ENCODE measurements at regions not wholly inside any gene's neighbourhood (a gene's known extent, or its start where the extent isn't known, plus 50 kb on each side); places are given as distances from the start of the nearest gene placed in this dataset.

DNA sequence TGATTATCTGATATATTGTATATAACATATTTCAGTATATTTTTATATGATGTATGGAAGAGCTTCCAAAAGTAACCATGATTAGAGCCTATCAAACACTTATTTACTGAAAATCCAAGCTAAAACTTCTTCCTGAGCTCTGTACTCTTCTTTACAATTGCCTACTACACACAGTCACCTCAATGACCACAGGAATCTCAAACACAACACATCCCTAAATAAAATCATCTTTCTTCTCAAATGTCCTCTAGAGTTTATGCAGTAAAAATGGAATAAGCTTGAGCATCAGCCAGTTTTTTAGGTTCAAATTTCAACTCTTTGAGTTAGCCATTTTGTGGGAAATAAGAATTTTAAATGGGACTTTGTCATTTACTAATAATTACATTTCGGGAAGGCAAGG lies 102.6 kb upstream of the FNDC3A start:
- Histone ChIP-seq H3K79me2 (ENCODE audit: insufficient read depth) (no peaks in the 10 kb centered on the region), H3K9me2 (no peaks in the 10 kb centered on the region), H4K20me1 (ENCODE audit: insufficient read depth) (no peaks in the 10 kb centered on the region), H3K36me3 (replicated peaks in 1 of 2; ENCODE audit: control insufficient read depth in 1 of 2, insufficient read depth in 2 of 2, low read length in 1 of 2) (no peaks in the 10 kb centered on the region), H3K4me3 (ENCODE audit: low read depth in 2 of 2, low read length in 1 of 2) (no peak overlapping the region), H3K27me3 (ENCODE audit: insufficient read depth) (no peaks in the 10 kb centered on the region), H3K27ac (ENCODE audit: low read depth in 2 of 2, low read length in 1 of 2) (no peak overlapping the region), H2AFZ (ENCODE audit: low read depth) (no peak overlapping the region), H3K4me1 (ENCODE audit: control insufficient read depth in 1 of 2, insufficient read depth in 2 of 2, low read depth in 1 of 2, low read length in 1 of 2) (peaks cover 0 to 5% of the 10 kb centered on the region in 2 experiments; a peak in 1 of 4 replicates), H3K4me2 (no peak overlapping the region), H3F3A (replicated peaks; ENCODE audit: insufficient read depth) (no peaks in the 10 kb centered on the region), H3K9me3 (no peaks in the 10 kb centered on the region), H3K9ac (no peak overlapping the region)
- ChIA-PET CTCF (interaction anchor here (0.8 to 1.4 kb wide), 3 partner anchors 10 to 38 kb away, joined by 3 to 4 read pairs (median 3); no protein-coding TSS in a partner anchor), POLR2A (no interaction called here)
- TF ChIP-seq FOXJ3 (CRISPR knock-in tag; IDR thresholded peaks at IDR 0.05) (no peak), GATA2 (CRISPR knock-in tag; IDR thresholded peaks at IDR 0.05) (no peak), EZH2phosphoT487 (IDR thresholded peaks at IDR 0.05; ENCODE audit: borderline replicate concordance, low read depth) (no peak), IRF3 (IDR thresholded peaks at IDR 0.05; ENCODE audit: low read depth, low read length) (no peak), TCF12 (IDR thresholded peaks at IDR 0.05) (no peak), NFIC (IDR thresholded peaks at IDR 0.05; ENCODE audit: borderline replicate concordance) (no peak), ZBTB33 (IDR thresholded peaks at IDR 0.05; ENCODE audit: borderline replicate concordance, low read depth) (no peak), FOSL2 (IDR thresholded peaks at IDR 0.05; ENCODE audit: borderline replicate concordance, low read depth) (no peak), RAD21 (IDR thresholded peaks at IDR 0.05; ENCODE audit: low read length) (no peak), TAF1 (IDR thresholded peaks at IDR 0.05; ENCODE audit: borderline replicate concordance, low read depth, low read length) (no peak), ELF1 (IDR thresholded peaks at IDR 0.05) (no peak), POLR2AphosphoS5 (IDR thresholded peaks at IDR 0.05; ENCODE audit: low read depth, low read length) (no peak), USF1 (IDR thresholded peaks at IDR 0.05; ENCODE audit: borderline replicate concordance, low read depth) (no peak), YY1 (IDR thresholded peaks at IDR 0.05; ENCODE audit: low read depth) (no peak), REST (IDR thresholded peaks at IDR 0.05; ENCODE audit: low read depth, low read length) (no peak), MAX (IDR thresholded peaks at IDR 0.05; ENCODE audit: low read depth) (no peak)
- WGBS (ENCODE audit: low lambda C conversion rate) = 86% methylated on average over 1 of the region's 1 CpG
- DNase-seq = no peak
